GM12878 (cell line): ENCODE measurements at regions not wholly inside any gene's neighbourhood (a gene's known extent, or its start where the extent isn't known, plus 50 kb on each side); places are given as distances from the start of the nearest gene placed in this dataset.

Experiments used
- ATAC-seq: fragments of 200-7000 bp; cut with Tn5 transposase; 3 replicates; pipeline ENCODE4 v1.9.1; 2020; ENCODE audit warnings: mild to moderate bottlenecking, moderate library complexity
- BruUV-seq: library from RNA; stranded (reverse); fragments of 400-500 nt; replicated peaks from 2 replicates; lab custom pipeline; 2021; lab: Mats Ljungman, UMichigan
- CTCF ChIA-PET: fragments of 300-600 bp; sonication (Branson Sonifier 250); formaldehyde crosslinking; extraction: SDS; loops from one replicate; lab custom pipeline; 2021; ENCODE audit warnings: inconsistent platforms; lab: Yijun Ruan, JAX
- POLR2A ChIA-PET: fragments of 350-600 bp; formaldehyde crosslinking; extraction: SDS; loops from one replicate; lab custom pipeline; 2021; ENCODE audit warnings: inconsistent platforms; lab: Charles Lee
- RAD21 ChIA-PET: fragments of 300-600 bp; sonication (Branson Sonifier 250); formaldehyde crosslinking; loops from one replicate; lab custom pipeline; 2023; ENCODE audit warnings: antibody characterized with exemption; ENCODE audit not compliant: unreplicated experiment; lab: Charles Lee
- SMC1A ChIA-PET: fragments of 300-600 bp; sonication (Branson Sonifier 250); formaldehyde crosslinking; loops from one replicate; lab custom pipeline; 2023; ENCODE audit not compliant: unreplicated experiment, uncharacterized antibody; lab: Charles Lee
- DNase-seq: peaks from one replicate; pipeline ENCODE4 v3.0.0-alpha.2; 2011; ENCODE audit warnings: low read depth, low spot score
- FAIRE-seq: peaks from 3 replicates; lab custom pipeline; 2011; peaks lifted over from hg19 to GRCh38; lab: Jason Lieb, UNC
- H2AFZ ChIP-seq: 2 replicates; pipeline ENCODE4 v1.6.0; 2011; ENCODE audit warnings: low read depth, low read length, control low read depth; ENCODE audit not compliant: control insufficient read depth
- H3K27ac ChIP-seq: 2 replicates; pipeline ENCODE4 v1.5.1; 2011; ENCODE audit warnings: control low read depth; ENCODE audit not compliant: control insufficient read depth, insufficient read depth
- H3K27me3 ChIP-seq, 2 experiments: replicated peaks in 1 of 2; 2 replicates each; pipeline versions ENCODE4 v1.6.0 to v1.6.1; 2011; ENCODE audit warnings: low read length in 1 of 2; ENCODE audit not compliant: control insufficient read depth in 2 of 2, insufficient read depth in 2 of 2
- H3K36me3 ChIP-seq, 2 experiments: 2 replicates each; pipeline ENCODE4 v1.5.1; 2011; ENCODE audit warnings: low read length in 1 of 2; ENCODE audit not compliant: control insufficient read depth in 2 of 2, insufficient read depth in 2 of 2
- H3K4me1 ChIP-seq: 2 replicates; pipeline ENCODE4 v1.6.1; 2011; ENCODE audit warnings: mild to moderate bottlenecking, low read length, moderate library complexity, mixed read lengths; ENCODE audit not compliant: control insufficient read depth, insufficient read depth
- H3K4me2 ChIP-seq: 2 replicates; pipeline ENCODE4 v1.6.0; 2011; ENCODE audit warnings: control low read depth; ENCODE audit not compliant: control insufficient read depth, insufficient read depth
- H3K4me3 ChIP-seq: fragments of 200-600 bp; sonication (generic); 2 replicates; pipeline ENCODE4 v1.5.1; 2016
- H3K79me2 ChIP-seq: 2 replicates; pipeline ENCODE4 v1.6.0; 2011; ENCODE audit warnings: low read length; ENCODE audit not compliant: control insufficient read depth, insufficient read depth
- H3K9ac ChIP-seq: 2 replicates; pipeline ENCODE4 v1.8.0; 2011; ENCODE audit warnings: low read length, control low read depth, mixed read lengths; ENCODE audit not compliant: control insufficient read depth, insufficient read depth
- H3K9me3 ChIP-seq: replicated peaks from 3 replicates; pipeline ENCODE4 v1.5.1; 2011; ENCODE audit warnings: mild to moderate bottlenecking, low read length; ENCODE audit not compliant: control insufficient read depth, insufficient read depth
- H4K20me1 ChIP-seq: 2 replicates; pipeline ENCODE4 v1.6.0; 2011; ENCODE audit not compliant: control insufficient read depth, insufficient read depth
- BCL11A ChIP-seq: IDR thresholded peaks from 2 replicates; pipeline ENCODE4 v1.6.1; 2011; ENCODE audit warnings: low read depth, low read length
- FOXK2 ChIP-seq: fragments of 450-650 bp; IDR thresholded peaks from 2 replicates; pipeline ENCODE4 v1.6.1; 2017; ENCODE audit warnings: mild to moderate bottlenecking, moderate library complexity
- HDAC2 ChIP-seq: fragments of 200-600 bp; sonication (generic); IDR thresholded peaks from 2 replicates; pipeline ENCODE4 v1.6.1; 2017
- IKZF1 ChIP-seq: fragments of 450-650 bp; conservative IDR thresholded peaks from 2 replicates; pipeline ENCODE4 v1.6.1; 2017; ENCODE audit warnings: antibody characterized with exemption, mild to moderate bottlenecking
- IRF4 ChIP-seq: IDR thresholded peaks from 2 replicates; pipeline ENCODE4 v1.6.1; 2011; ENCODE audit warnings: low read depth, low read length
- JUNB ChIP-seq: IDR thresholded peaks from 2 replicates; pipeline ENCODE4 v1.6.1; 2016; ENCODE audit warnings: antibody characterized with exemption, mild to moderate bottlenecking
- KAT2A ChIP-seq: conservative IDR thresholded peaks from 2 replicates; pipeline ENCODE4 v1.6.1; 2011; ENCODE audit warnings: low read depth, low read length; ENCODE audit not compliant: control insufficient read depth
- MEF2A ChIP-seq: IDR thresholded peaks from 2 replicates; pipeline ENCODE4 v1.6.1; 2011; ENCODE audit warnings: low read depth, mild to moderate bottlenecking, low read length, moderate library complexity; ENCODE audit not compliant: insufficient read depth
- MYB ChIP-seq: fragments of 150-350 bp; IDR thresholded peaks from 2 replicates; pipeline ENCODE4 v1.6.1; 2014; ENCODE audit warnings: mild to moderate bottlenecking, low read depth, low read length, borderline replicate concordance
- PAX8 ChIP-seq: fragments of 450-650 bp; IDR thresholded peaks from 2 replicates; pipeline ENCODE4 v1.6.1; 2017; ENCODE audit warnings: mild to moderate bottlenecking, moderate library complexity
- RCOR1 ChIP-seq: conservative IDR thresholded peaks from 2 replicates; pipeline ENCODE4 v1.6.1; 2012; ENCODE audit warnings: low read depth, low read length, improper control_type of control experiment
- SMAD1 ChIP-seq: fragments of 450-650 bp; IDR thresholded peaks from 2 replicates; pipeline ENCODE4 v1.6.1; 2018; ENCODE audit warnings: mild to moderate bottlenecking, low read depth; ENCODE audit not compliant: partially characterized antibody
- SMARCA5 ChIP-seq: fragments of 450-650 bp; IDR thresholded peaks from 2 replicates; pipeline ENCODE4 v1.6.1; 2017; ENCODE audit warnings: mild to moderate bottlenecking
- SMC3 ChIP-seq: IDR thresholded peaks from 2 replicates; pipeline ENCODE4 v1.6.1; 2011; ENCODE audit warnings: low read length, improper control_type of control experiment, borderline replicate concordance
- TARDBP ChIP-seq: IDR thresholded peaks from 2 replicates; pipeline ENCODE4 v1.6.1; 2016; ENCODE audit warnings: borderline replicate concordance
- YBX1 ChIP-seq: fragments of 450-650 bp; IDR thresholded peaks from 2 replicates; pipeline ENCODE4 v1.6.1; 2016; ENCODE audit warnings: antibody characterized with exemption
- ZNF207 ChIP-seq: fragments of 450-650 bp; IDR thresholded peaks from 2 replicates; pipeline ENCODE4 v1.6.1; 2014; ENCODE audit warnings: antibody characterized with exemption, mild to moderate bottlenecking, borderline replicate concordance
- WGBS: methylation state at CpG from one replicate; pipeline ENCODE4 v1.1.6; 2016; ENCODE audit warnings: low lambda C conversion rate; ENCODE audit not compliant: insufficient replicate concordance, insufficient coverage; ENCODE audit errors: missing lambda C conversion rate; 5-methylcytosine and 5-hydroxymethylcytosine counted together
- in situ Hi-C: fragments of 300-500 bp; cut with MboI; formaldehyde crosslinking; loops from 9 replicates; pipeline ENCODE4 v1.14.3; 2018; ENCODE audit warnings: mixed read lengths
- intact Hi-C: fragments of 100-400 bp; cut with micrococcal nuclease; formaldehyde crosslinking; loops from one replicate; pipeline ENCODE4 v1.14.2; 2022; ENCODE audit not compliant: unreplicated experiment
- TF ChIP-seq, protein P1 (sequence below): fragments of 450-650 bp; IDR thresholded peaks from 2 replicates; pipeline ENCODE4 v1.6.1; 2018; ENCODE audit warnings: mild to moderate bottlenecking, low read depth, moderate library complexity; ENCODE audit not compliant: partially characterized antibody
- TF ChIP-seq, protein P2 (sequence below): fragments of 450-650 bp; IDR thresholded peaks from 2 replicates; pipeline ENCODE4 v1.6.1; 2014; ENCODE audit warnings: mild to moderate bottlenecking
- TF ChIP-seq, protein P3 (sequence below): IDR thresholded peaks from 2 replicates; pipeline ENCODE4 v1.6.1; 2012; ENCODE audit warnings: low read depth, low read length, improper control_type of control experiment

GRCh38 chr5:7016999-7017747 is 303.9 kb downstream of the TENT4A start:
- SMC1A ChIA-PET: interaction anchor here (0.6 kb wide), 1 partner anchor 85 kb away, joined by 3 read pairs; no protein-coding TSS in a partner anchor
- CTCF ChIA-PET: no interaction called here
- Histone ChIP-seq H3K27ac (no peak overlapping the region), H2AFZ (no peak overlapping the region), H3K4me3 (no peak overlapping the region), H3K4me1 (no peaks in the 10 kb centered on the region), H3K79me2 (no peaks in the 10 kb centered on the region), H3K9me3 (no peaks in the 10 kb centered on the region; the same call in 2 of the 3 replicates), H3K36me3 (no peaks in the 10 kb centered on the region), H4K20me1 (no peaks in the 10 kb centered on the region), H3K27me3 (no peaks in the 10 kb centered on the region), H3K9ac (no peak overlapping the region), H3K4me2 (no peak overlapping the region)
- RAD21 ChIA-PET: no interaction called here
- no peak for FAIRE-seq
- 8% methylated on average over 10 of the region's 10 CpGs for WGBS
- ATAC-seq: no peak
- in situ Hi-C loops (no loop called here), intact Hi-C loops (no loop called here)
- BruUV-seq: no TSS peak
- TF ChIP-seq BCL11A (no peak), KAT2A (no peak), RCOR1 (no peak), SMARCA5 (no peak), SMC3 (no peak), PAX8 (no peak), MEF2A (no peak), FOXK2 (no peak), MYB (no peak), HDAC2 (no peak), IRF4 (no peak), ZNF207 (no peak), SMAD1 (no peak), JUNB (no peak), YBX1 (no peak), TARDBP (no peak), IKZF1 (no peak)
- TF ChIP-seq, protein P1, sequence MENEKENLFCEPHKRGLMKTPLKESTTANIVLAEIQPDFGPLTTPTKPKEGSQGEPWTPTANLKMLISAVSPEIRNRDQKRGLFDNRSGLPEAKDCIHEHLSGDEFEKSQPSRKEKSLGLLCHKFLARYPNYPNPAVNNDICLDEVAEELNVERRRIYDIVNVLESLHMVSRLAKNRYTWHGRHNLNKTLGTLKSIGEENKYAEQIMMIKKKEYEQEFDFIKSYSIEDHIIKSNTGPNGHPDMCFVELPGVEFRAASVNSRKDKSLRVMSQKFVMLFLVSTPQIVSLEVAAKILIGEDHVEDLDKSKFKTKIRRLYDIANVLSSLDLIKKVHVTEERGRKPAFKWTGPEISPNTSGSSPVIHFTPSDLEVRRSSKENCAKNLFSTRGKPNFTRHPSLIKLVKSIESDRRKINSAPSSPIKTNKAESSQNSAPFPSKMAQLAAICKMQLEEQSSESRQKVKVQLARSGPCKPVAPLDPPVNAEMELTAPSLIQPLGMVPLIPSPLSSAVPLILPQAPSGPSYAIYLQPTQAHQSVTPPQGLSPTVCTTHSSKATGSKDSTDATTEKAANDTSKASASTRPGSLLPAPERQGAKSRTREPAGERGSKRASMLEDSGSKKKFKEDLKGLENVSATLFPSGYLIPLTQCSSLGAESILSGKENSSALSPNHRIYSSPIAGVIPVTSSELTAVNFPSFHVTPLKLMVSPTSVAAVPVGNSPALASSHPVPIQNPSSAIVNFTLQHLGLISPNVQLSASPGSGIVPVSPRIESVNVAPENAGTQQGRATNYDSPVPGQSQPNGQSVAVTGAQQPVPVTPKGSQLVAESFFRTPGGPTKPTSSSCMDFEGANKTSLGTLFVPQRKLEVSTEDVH: no peak
- TF ChIP-seq, protein P2, sequence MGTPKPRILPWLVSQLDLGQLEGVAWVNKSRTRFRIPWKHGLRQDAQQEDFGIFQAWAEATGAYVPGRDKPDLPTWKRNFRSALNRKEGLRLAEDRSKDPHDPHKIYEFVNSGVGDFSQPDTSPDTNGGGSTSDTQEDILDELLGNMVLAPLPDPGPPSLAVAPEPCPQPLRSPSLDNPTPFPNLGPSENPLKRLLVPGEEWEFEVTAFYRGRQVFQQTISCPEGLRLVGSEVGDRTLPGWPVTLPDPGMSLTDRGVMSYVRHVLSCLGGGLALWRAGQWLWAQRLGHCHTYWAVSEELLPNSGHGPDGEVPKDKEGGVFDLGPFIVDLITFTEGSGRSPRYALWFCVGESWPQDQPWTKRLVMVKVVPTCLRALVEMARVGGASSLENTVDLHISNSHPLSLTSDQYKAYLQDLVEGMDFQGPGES: no peak
- TF ChIP-seq, protein P3, sequence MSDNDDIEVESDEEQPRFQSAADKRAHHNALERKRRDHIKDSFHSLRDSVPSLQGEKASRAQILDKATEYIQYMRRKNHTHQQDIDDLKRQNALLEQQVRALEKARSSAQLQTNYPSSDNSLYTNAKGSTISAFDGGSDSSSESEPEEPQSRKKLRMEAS: no peak
- DNase-seq: no peak
- POLR2A ChIA-PET: no interaction called here
